ENCODE measurements at regions not wholly inside any gene's neighbourhood (a gene's known extent, or its start where the extent isn't known, plus 50 kb on each side); places are given as distances from the start of the nearest gene placed in this dataset.

DNA sequence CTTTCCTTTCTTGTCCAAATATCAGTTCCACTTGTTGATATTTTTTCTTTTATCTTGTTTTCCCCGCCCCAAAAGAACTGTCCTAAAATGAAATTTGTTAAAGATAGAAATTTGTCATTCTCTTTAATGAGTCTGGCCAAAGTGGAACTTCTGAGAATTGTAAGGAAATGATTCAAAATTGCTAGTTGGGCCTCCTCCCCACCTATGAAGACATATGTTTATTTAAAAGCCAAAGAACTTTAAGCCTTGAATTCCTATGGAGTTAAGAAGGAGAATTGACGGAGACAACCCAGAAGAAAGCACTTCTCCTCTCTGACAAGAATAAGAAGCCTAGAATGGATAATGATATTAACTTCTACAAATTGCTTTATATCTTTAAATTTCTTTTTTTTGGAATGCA lies 59.1 kb upstream of the ALDH1A1 start:
- DNase-seq (ENCODE audit: low spot score): no peak

GRCh38 chr9:73011181-73011750 lies 58.4 kb upstream of the ALDH1A1 start:
- no peak for DNase-seq (ENCODE audit: low spot score)

DNA sequence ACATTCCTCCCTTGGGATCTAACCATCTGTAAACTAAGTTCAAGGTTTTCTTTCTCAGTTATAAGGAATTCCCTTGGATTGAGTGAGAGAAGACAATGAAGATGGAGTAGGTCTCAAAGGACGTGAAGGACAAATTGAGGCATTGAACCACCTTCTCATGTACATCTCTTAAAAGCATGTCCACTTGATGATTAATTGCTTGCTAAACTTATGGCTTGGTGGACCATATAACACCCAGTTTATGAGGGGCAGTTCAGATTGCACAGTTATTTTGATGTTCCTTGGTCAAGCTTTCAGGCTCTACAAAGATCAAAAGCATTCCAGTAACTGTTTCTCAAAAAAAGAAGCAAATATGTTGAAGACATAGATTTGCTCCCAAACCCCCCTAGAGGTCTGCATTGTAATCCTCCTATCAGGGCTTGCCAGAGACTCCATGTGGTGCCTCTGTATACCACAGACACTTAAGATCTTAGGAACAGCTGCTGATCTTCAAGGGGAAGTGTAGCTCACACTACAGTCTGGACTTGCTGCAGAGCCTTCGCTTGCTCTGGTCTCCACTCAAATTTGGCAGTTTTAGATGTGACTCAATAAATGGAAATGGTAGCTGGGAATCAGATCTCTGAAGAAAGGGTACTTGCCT lies 56.9 kb upstream of the ALDH1A1 start:
- DNase-seq (ENCODE audit: low spot score): no peak

- no peak for DNase-seq (ENCODE audit: low spot score)
Observed at GRCh38 chr9:73007966-73008672, 55.3 kb upstream of the ALDH1A1 start.

DNA sequence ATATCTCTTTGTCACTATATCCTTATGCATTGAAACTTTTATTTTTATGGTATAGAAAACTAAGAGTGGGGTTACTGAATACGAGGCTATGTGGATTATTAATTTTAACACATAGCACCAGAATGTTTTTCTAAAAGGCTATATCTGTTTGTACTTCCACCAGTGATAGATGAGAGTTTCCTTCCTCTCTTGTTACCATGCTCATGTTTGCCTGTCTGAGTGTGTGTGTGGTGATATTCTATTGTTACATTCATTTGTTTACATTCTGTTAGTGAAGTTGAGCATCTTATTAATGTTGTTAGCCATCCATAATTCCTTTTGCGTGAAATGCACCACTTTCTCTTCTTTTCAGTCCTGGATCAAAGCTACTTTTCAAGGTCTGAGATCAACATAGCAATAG lies 54.1 kb upstream of the ALDH1A1 start:
- no peak for DNase-seq (ENCODE audit: low spot score)

Measured in mucosa of gallbladder (tissue), 1 donor.